ENCODE measurements at regions not wholly inside any gene's neighbourhood (a gene's known extent, or its start where the extent isn't known, plus 50 kb on each side); places are given as distances from the start of the nearest gene placed in this dataset.

DNA sequence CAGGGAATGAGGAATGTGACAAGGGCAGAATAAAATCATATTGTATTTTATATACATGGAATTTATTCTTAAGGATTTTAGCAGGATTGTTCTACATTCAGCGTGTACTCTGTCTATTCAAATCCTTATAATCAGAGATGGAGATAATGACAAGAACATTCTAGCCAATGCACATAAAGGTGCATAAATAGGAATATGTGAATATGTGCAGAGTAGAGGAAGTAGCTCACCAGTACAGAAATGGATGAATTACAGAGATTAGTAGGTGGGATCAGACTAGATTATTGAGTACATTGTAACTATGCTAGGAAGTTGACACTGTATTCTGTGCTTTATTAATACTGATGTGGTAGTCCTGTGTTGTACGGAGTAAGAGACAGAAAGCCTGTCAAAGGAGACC, 1308.8 kb downstream of the FAM181B start:
- no peak for TF ChIP-seq CTCF (conservative IDR thresholded peaks at IDR 0.05; ENCODE audit: low read depth, low read length)
- TF ChIP-seq EZH2 (IDR thresholded peaks at IDR 0.05; ENCODE audit: low read length, unreplicated experiment), result no peak

Data from PC-3 (cell line).